ENCODE measurements at regions not wholly inside any gene's neighbourhood (a gene's known extent, or its start where the extent isn't known, plus 50 kb on each side); places are given as distances from the start of the nearest gene placed in this dataset.

GRCh38 chr7:155138204-155138603 lies 68.1 kb downstream of the HTR5A start:
- no peak overlapping the region for H3K4me3 ChIP-seq (ENCODE audit: low read depth, low read length)

GRCh38 chr7:155141562-155141961 lies 71.4 kb downstream of the HTR5A start:
- no peak overlapping the region for H3K4me3 ChIP-seq (ENCODE audit: low read depth, low read length)

GRCh38 chr7:155143381-155143780 lies 73.3 kb downstream of the HTR5A start:
- H3K4me3 ChIP-seq (ENCODE audit: low read depth, low read length) = no peak overlapping the region

GRCh38 chr7:155144371-155144770 lies 74.2 kb downstream of the HTR5A start:
- H3K4me3 ChIP-seq (ENCODE audit: low read depth, low read length) = no peak overlapping the region

GRCh38 chr7:155145477-155146255 lies 75.5 kb downstream of the HTR5A start:
- no peak overlapping the region for H3K4me3 ChIP-seq (ENCODE audit: low read depth, low read length)

GRCh38 chr7:155147172-155147571 lies 77.0 kb downstream of the HTR5A start:
- no peak overlapping the region for H3K4me3 ChIP-seq (ENCODE audit: low read depth, low read length)

- no peak overlapping the region for H3K4me3 ChIP-seq (ENCODE audit: low read depth, low read length)
These were observed 77.5 kb downstream of the HTR5A start for GRCh38 chr7:155147624-155148023.

- H3K4me3 ChIP-seq (ENCODE audit: low read depth, low read length) = no peak overlapping the region
These were observed 83.6 kb downstream of the HTR5A start for GRCh38 chr7:155153676-155154075.

- no peak overlapping the region for H3K4me3 ChIP-seq (ENCODE audit: low read depth, low read length)
These were observed 84.5 kb downstream of the HTR5A start for GRCh38 chr7:155154586-155154985.

GRCh38 chr7:155161690-155162089 lies 91.6 kb downstream of the HTR5A start:
- H3K4me3 ChIP-seq (ENCODE audit: low read depth, low read length) = no peak overlapping the region

GRCh38 chr7:155162422-155162821 lies 92.3 kb downstream of the HTR5A start:
- H3K4me3 ChIP-seq (ENCODE audit: low read depth, low read length) = no peak overlapping the region

GRCh38 chr7:155163696-155164095 lies 93.6 kb downstream of the HTR5A start:
- no peak overlapping the region for H3K4me3 ChIP-seq (ENCODE audit: low read depth, low read length)

- H3K4me3 ChIP-seq (ENCODE audit: low read depth, low read length) = no peak overlapping the region
These were observed 94.2 kb downstream of the HTR5A start for GRCh38 chr7:155164316-155164715.

- no peak overlapping the region for H3K4me3 ChIP-seq (ENCODE audit: low read depth, low read length)
These were observed 96.0 kb downstream of the HTR5A start for GRCh38 chr7:155166108-155166507.

- no peak overlapping the region for H3K4me3 ChIP-seq (ENCODE audit: low read depth, low read length)
These were observed 96.7 kb downstream of the HTR5A start for GRCh38 chr7:155166673-155167370.

- H3K4me3 ChIP-seq (ENCODE audit: low read depth, low read length) = no peak overlapping the region
These were observed 97.7 kb downstream of the HTR5A start for GRCh38 chr7:155167706-155168365.

- H3K4me3 ChIP-seq (ENCODE audit: low read depth, low read length) = no peak overlapping the region
These were observed 98.7 kb downstream of the HTR5A start for GRCh38 chr7:155168597-155169480.

GRCh38 chr7:155169498-155170065 lies 99.5 kb downstream of the HTR5A start:
- no peak overlapping the region for H3K4me3 ChIP-seq (ENCODE audit: low read depth, low read length)

GRCh38 chr7:155170331-155170730 lies 100.2 kb downstream of the HTR5A start:
- H3K4me3 ChIP-seq (ENCODE audit: low read depth, low read length) = no peak overlapping the region

- H3K4me3 ChIP-seq (ENCODE audit: low read depth, low read length) = no peak overlapping the region
These were observed 102.0 kb downstream of the HTR5A start for GRCh38 chr7:155172141-155172540.

- no peak overlapping the region for H3K4me3 ChIP-seq (ENCODE audit: low read depth, low read length)
These were observed 103.8 kb downstream of the HTR5A start for GRCh38 chr7:155173905-155174304.

Measured in iPS-11a (cell line).